Activated T-cell treated with anti-CD3 and anti-CD28 coated beads for 1 hour (primary cell): ENCODE measurements at regions not wholly inside any gene's neighbourhood (a gene's known extent, or its start where the extent isn't known, plus 50 kb on each side); places are given as distances from the start of the nearest gene placed in this dataset.

ENCODE experiments used
- DNase-seq: peaks from one replicate; pipeline ENCODE4 v3.0.0-alpha.2; 2020; ENCODE audit warnings: low read depth

GRCh38 chr4:151983854-151984253, 223.0 kb upstream of the GATB start:
- DNase-seq, result no peak

- DNase-seq, result no peak
Observed at GRCh38 chr4:151979819-151980218, 219.0 kb upstream of the GATB start.

GRCh38 chr4:151968643-151969042, 207.8 kb upstream of the GATB start:
- no peak for DNase-seq

GRCh38 chr4:151967074-151967473, 206.3 kb upstream of the GATB start:
- DNase-seq, result no peak

- no peak for DNase-seq
Observed at GRCh38 chr4:151962138-151962823, 201.5 kb upstream of the GATB start.

GRCh38 chr4:151961456-151961855, 200.6 kb upstream of the GATB start:
- no peak for DNase-seq

GRCh38 chr4:151960449-151961230, 199.8 kb upstream of the GATB start:
- DNase-seq, result no peak

- DNase-seq, result no peak
Observed at GRCh38 chr4:151957153-151957552, 196.3 kb upstream of the GATB start.

- DNase-seq, result no peak
Observed at GRCh38 chr4:151955721-151956380, 195.0 kb upstream of the GATB start.

- no peak for DNase-seq
Observed at GRCh38 chr4:151953795-151954372, 193.1 kb upstream of the GATB start.

- DNase-seq, result no peak
Observed at GRCh38 chr4:151953312-151953711, 192.5 kb upstream of the GATB start.

GRCh38 chr4:151952711-151953254, 192.0 kb upstream of the GATB start:
- no peak for DNase-seq

- no peak for DNase-seq
Observed at GRCh38 chr4:151952137-151952536, 191.3 kb upstream of the GATB start.

- DNase-seq, result no peak
Observed at GRCh38 chr4:151951671-151952050, 190.9 kb upstream of the GATB start.

GRCh38 chr4:151950993-151951670, 190.3 kb upstream of the GATB start:
- DNase-seq, result no peak

- DNase-seq, result no peak
Observed at GRCh38 chr4:151948351-151949016, 187.7 kb upstream of the GATB start.

- DNase-seq, result no peak
Observed at GRCh38 chr4:151946718-151947117, 185.9 kb upstream of the GATB start.

GRCh38 chr4:151942971-151943370, 182.2 kb upstream of the GATB start:
- no peak for DNase-seq

GRCh38 chr4:151940926-151941617, 180.3 kb upstream of the GATB start:
- DNase-seq, result no peak

- DNase-seq, result no peak
Observed at GRCh38 chr4:151940291-151940690, 179.5 kb upstream of the GATB start.

- no peak for DNase-seq
Observed at GRCh38 chr4:151939670-151940069, 178.9 kb upstream of the GATB start.
